NOMO-1 treated with DMSO at 0.1 percent for 48 hours (cell line): ENCODE measurements at regions not wholly inside any gene's neighbourhood (a gene's known extent, or its start where the extent isn't known, plus 50 kb on each side); places are given as distances from the start of the nearest gene placed in this dataset.

Experiments used
- DNase-seq: peaks from one replicate; lab custom pipeline; 2025; ENCODE audit not compliant: unreplicated experiment; lab: John Stamatoyannopoulos, UW

GRCh38 chr5:117856713-117857112 lies 1131.6 kb downstream of the DTWD2 start:
- no peak for DNase-seq

GRCh38 chr5:117837786-117838185 lies 1150.6 kb downstream of the DTWD2 start:
- DNase-seq: no peak

- no peak for DNase-seq
Measured at GRCh38 chr5:117833691-117834090, 1154.7 kb downstream of the DTWD2 start.

GRCh38 chr5:117829646-117830045 lies 1158.7 kb downstream of the DTWD2 start:
- DNase-seq: no peak

- DNase-seq: no peak
Measured at GRCh38 chr5:117813850-117814249, 1174.5 kb downstream of the DTWD2 start.

GRCh38 chr5:117812861-117813260 lies 1175.5 kb downstream of the DTWD2 start:
- no peak for DNase-seq

GRCh38 chr5:117809251-117809650 lies 1179.1 kb downstream of the DTWD2 start:
- DNase-seq: no peak

- DNase-seq: no peak
Measured at GRCh38 chr5:117805058-117805457, 1183.3 kb downstream of the DTWD2 start.

GRCh38 chr5:117803533-117803932 lies 1184.8 kb downstream of the DTWD2 start:
- no peak for DNase-seq

- no peak for DNase-seq
Measured at GRCh38 chr5:117801583-117801982, 1186.8 kb downstream of the DTWD2 start.

GRCh38 chr5:117800261-117800660 lies 1188.1 kb downstream of the DTWD2 start:
- no peak for DNase-seq

- no peak for DNase-seq
Measured at GRCh38 chr5:117794847-117795246, 1193.5 kb downstream of the DTWD2 start.

GRCh38 chr5:117793963-117794362 lies 1194.4 kb downstream of the DTWD2 start:
- DNase-seq: no peak

GRCh38 chr5:117792476-117792875 lies 1195.9 kb downstream of the DTWD2 start:
- no peak for DNase-seq

- DNase-seq: no peak
Measured at GRCh38 chr5:117788596-117788995, 1199.8 kb downstream of the DTWD2 start.

GRCh38 chr5:117779171-117779570 lies 1204.5 kb upstream of the SEMA6A start:
- DNase-seq: no peak

- no peak for DNase-seq
Measured at GRCh38 chr5:117776977-117777376, 1202.4 kb upstream of the SEMA6A start.

GRCh38 chr5:117769877-117770276 lies 1195.3 kb upstream of the SEMA6A start:
- no peak for DNase-seq

- DNase-seq: no peak
Measured at GRCh38 chr5:117763271-117763670, 1188.6 kb upstream of the SEMA6A start.

- no peak for DNase-seq
Measured at GRCh38 chr5:117761186-117761585, 1186.6 kb upstream of the SEMA6A start.

- no peak for DNase-seq
Measured at GRCh38 chr5:117759849-117760499, 1185.4 kb upstream of the SEMA6A start.

GRCh38 chr5:117752403-117752802 lies 1177.8 kb upstream of the SEMA6A start:
- no peak for DNase-seq

GRCh38 chr5:117748336-117748735 lies 1173.7 kb upstream of the SEMA6A start:
- no peak for DNase-seq
